ENCODE measurements at regions not wholly inside any gene's neighbourhood (a gene's known extent, or its start where the extent isn't known, plus 50 kb on each side); places are given as distances from the start of the nearest gene placed in this dataset.
A peak's percentile ranks its signal among the peaks of the same experiment; 100 is the strongest.
"Not testable (repeated sequence)": the region's sequence is repeated elsewhere in the genome, so short reads cannot be mapped to it uniquely, and the experiment has no call there.

DNA sequence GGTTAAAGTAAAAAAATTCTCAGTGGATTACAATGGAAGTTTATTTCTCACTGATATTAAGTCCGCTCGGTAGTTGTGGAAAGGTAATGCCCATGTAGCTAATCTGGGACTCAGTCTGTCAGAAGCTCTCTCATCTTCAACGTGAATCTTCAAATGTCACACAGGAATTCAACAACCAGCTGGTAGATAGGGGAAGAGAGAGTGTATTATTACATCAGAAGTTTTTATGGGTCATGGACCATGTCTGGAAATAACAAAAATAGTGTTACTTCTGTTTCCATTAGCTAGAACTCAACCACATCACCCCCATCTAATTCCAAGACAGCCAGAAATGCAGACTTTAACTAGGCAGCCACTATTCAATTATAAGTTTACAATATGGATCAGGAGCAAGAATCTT is 506.1 kb upstream of the HTR2C start:
- no peak for DNase-seq

DNA sequence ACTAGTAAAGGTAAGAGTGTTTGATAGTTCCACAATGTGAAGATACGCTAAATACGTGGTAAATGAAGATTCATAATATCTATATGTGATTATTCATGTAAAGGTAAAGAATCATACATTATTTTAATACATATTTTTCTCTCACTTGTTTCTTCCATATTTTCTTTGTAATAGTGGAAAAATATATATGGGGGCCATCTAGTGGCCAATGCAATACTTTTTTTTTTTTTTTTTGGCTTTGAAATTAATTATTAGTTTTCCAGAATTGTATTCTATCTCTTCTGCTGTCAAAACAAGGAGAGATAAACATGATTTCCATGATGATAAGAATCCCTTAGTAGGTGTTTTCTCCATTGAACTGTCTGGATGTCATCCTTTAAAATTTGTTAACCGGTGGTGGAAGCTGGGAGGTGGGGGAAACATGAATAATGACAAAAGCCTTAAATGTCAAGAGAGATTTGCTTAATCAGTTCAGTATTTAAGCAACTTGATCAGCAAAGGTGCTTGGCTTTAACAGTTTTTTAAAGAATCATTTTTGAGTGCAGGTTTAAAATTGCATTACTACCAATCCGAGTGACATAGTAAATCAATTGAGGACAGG is 508.7 kb upstream of the HTR2C start:
- DNase-seq = peak in 2 of 4 experiments; percentile 1 to 21

GRCh38 chrX:114073926-114074325 is 510.0 kb upstream of the HTR2C start:
- DNase-seq = no peak

DNA sequence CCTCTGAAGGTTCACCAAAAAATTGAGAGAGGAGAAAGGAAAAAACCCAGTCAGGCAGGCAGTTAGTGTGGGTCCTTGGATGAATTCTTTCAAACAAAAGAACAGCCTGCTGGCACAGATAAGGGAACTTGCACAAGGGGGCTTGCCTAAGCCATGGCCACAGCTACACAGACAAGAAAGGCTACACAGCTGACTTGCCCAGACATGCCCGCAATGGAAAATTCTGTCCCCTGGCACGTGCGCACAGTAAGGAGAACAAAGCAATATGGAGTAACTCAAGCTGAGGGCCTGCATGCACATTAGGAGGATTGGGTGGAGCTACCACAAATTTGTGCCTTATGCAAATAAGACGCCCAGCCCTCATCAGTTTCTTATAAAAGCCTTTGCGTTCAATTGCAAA is 512.5 kb upstream of the HTR2C start:
- DNase-seq = peak in 3 of 4 experiments; percentile 1 to 4 (median 3)

DNA sequence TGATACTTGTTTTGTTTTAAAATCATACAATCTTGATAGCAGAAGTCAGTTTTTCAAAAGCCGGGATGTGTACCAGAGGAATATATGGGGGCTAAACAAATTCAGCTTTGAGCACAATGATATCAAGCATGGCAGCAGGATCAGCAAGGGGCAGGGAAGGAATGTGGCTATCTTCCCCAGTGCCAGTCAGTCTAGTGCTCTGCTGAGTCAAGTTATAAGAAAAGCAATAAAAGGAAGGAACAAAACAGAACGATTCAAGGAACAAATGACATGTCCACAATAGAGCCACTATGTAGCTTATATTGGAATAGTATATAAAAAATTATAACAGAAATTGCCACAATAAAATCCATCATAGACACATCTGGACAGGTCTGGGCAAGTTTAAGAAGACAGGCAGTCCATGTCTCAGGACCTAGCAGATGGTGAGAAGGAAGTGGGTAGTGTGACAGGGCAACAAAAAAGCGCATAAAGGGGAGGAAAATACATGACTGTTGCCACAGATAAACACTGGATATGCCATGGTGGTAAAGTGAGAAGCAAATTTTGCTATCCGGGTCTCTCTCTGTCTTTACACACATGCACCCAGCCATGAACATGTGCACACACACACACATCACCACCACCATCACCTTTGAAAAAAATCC is 518.2 kb upstream of the HTR2C start:
- peak in 1 of 4 experiments; percentile 1 for DNase-seq

GRCh38 chrX:114061226-114061625 is 522.7 kb upstream of the HTR2C start:
- DNase-seq = no peak

- peak; percentile 1 to 43 (median 22) for DNase-seq
These were observed 524.9 kb upstream of the HTR2C start for GRCh38 chrX:114058988-114059418.

DNA sequence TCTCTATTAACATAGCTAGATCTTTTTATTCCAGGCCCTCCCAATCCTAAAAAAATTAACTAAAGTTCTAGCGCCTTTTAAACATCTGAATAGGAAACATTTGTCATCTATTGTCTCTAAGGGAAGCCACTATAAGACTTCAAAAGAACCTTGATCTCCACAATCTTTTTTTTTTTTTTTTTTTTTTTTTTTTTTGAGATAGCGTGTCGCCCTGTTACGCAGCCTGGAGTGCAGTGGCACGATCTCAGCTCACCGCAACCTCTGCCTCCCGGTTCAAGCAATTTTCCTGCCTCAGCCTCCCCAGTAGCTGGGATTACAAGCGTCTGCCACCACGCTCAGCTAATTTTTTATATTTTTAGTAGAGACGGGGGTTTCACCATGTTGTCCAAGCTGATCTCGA is 526.5 kb upstream of the HTR2C start:
- DNase-seq = not testable (repeated sequence)

DNA sequence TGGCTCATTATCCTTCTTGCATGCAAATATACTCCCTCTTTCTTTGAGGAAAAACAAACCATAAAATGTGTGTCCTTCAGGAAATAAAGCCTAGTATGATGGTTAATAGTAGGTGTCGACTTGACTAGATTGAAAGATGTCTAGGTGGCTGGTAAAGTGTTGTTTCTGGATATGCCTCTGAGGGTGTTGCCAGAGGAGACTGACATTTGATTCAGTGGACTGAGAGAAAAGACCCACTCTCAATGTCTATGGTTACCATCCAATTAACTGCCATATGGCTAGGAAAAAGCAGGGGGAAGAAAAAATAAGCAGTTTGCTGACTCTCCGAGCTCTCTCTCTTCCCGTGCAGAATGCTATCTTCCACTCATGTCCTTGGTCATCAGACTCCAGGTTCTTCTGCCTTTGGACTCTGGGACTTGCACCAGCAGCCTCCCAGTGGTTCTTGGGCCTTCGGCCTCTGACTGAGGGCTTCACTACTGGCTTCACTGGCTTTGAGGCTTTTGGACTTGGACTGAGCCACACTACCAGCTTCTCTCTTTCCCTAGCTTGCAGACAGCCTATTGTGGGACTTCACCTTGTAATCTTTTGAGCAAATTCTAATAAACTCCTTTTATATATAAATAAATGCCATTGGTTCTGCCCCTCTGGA is 532.1 kb upstream of the HTR2C start:
- DNase-seq = no peak

- no peak for DNase-seq
These were observed 533.6 kb upstream of the HTR2C start for GRCh38 chrX:114050075-114050796.

- no peak for DNase-seq
These were observed 534.8 kb upstream of the HTR2C start for GRCh38 chrX:114049063-114049462.

GRCh38 chrX:114047558-114047957 is 536.3 kb upstream of the HTR2C start:
- DNase-seq = no peak

- no peak for DNase-seq
These were observed 537.1 kb upstream of the HTR2C start for GRCh38 chrX:114046695-114047279.

DNA sequence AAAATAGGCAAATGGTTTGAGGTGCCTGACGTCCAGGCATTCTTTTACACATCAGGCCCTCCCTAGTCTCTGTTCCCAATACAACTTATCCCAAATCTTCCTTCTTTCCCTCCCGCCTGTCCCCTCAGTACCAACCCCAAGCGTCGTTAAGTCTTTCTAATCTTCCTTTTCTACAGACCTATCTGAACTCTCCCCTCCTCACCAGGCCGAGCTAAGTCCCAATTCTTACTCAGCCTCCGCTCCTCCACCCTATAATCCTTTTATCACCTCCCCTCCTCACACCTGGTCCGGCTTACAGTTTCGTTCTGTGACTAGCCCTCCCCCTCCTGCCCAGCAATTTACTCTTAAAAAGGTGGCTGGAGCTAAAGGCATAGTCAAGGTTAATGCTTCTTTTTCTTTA is 542.4 kb upstream of the HTR2C start:
- DNase-seq = not testable (repeated sequence)

- not testable (repeated sequence) for DNase-seq
These were observed 543.1 kb upstream of the HTR2C start for GRCh38 chrX:114040661-114041269.

- DNase-seq = not testable (repeated sequence)
These were observed 543.8 kb upstream of the HTR2C start for GRCh38 chrX:114040111-114040510.

- DNase-seq = no peak
These were observed 545.5 kb upstream of the HTR2C start for GRCh38 chrX:114038358-114038757.

GRCh38 chrX:114037515-114037914 is 546.4 kb upstream of the HTR2C start:
- DNase-seq = no peak

- no peak for DNase-seq
These were observed 554.8 kb upstream of the HTR2C start for GRCh38 chrX:114028907-114029662.

- no peak for DNase-seq
These were observed 566.8 kb upstream of the HTR2C start for GRCh38 chrX:114017086-114017485.

- DNase-seq = no peak
These were observed 567.9 kb upstream of the HTR2C start for GRCh38 chrX:114015966-114016365.

GRCh38 chrX:114006664-114007063 is 577.2 kb upstream of the HTR2C start:
- peak in 2 of 4 experiments; percentile 26 to 39 for DNase-seq

All from suppressor macrophage (primary cell).